ENCODE measurements at regions not wholly inside any gene's neighbourhood (a gene's known extent, or its start where the extent isn't known, plus 50 kb on each side); places are given as distances from the start of the nearest gene placed in this dataset.

DNA sequence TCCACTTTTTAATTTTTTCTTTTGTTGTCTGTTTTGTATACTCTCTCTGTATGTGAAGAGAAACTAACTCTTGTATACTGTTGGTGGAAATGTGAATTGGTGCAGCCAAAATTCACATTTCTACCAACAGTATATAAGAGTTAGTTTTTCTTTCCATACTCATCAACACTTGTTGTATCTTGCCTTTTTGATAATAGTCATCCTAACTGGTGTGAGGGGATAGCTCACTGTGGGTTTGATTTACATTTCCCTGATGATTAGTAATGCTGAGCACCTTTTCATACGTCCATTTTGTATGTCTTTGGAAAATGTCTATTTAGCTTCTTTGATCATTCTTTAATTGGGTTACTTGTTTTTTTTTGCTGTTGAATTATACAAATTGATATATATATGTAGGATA lies 375.5 kb upstream of the IGFBP3 start:
- H3K4me3 ChIP-seq (ENCODE audit: insufficient read depth, low read depth, low read length) = no peak overlapping the region
- H3K23ac ChIP-seq (ENCODE audit: low read depth, low read length) = no peak overlapping the region
- ChIA-PET POLR2A (ENCODE audit: unreplicated experiment) (no interaction called here), CTCF (no interaction called here)
- H2AFZ ChIP-seq (replicated peaks; ENCODE audit: low read length, poor library complexity) = no peak overlapping the region
- DNase-seq (no peak), ATAC-seq (ENCODE audit: low read depth) (no peak)
- H3K18ac ChIP-seq (ENCODE audit: low read depth, low read length) = no peak overlapping the region
- no peak overlapping the region for H2BK15ac ChIP-seq (ENCODE audit: low read depth, low read length)
- no peak overlapping the region for H3K9ac ChIP-seq (ENCODE audit: low read depth, low read length)
- intact Hi-C loops (cut with micrococcal nuclease) (no loop called here), dilution Hi-C loops (cut with HindIII; ENCODE audit: low sequenced_read_pairs, unreplicated experiment) (no loop called here), in situ Hi-C loops (cut with MboI; ENCODE audit: low sequenced_read_pairs) (no loop called here)
- no peak overlapping the region for H4K8ac ChIP-seq (ENCODE audit: low read depth in 2 of 2, low read length in 2 of 2)
- no peak overlapping the region for H2BK20ac ChIP-seq (ENCODE audit: low read depth, low read length)
- no peaks in the 10 kb centered on the region for H3K79me1 ChIP-seq (ENCODE audit: low read depth in 1 of 2, low read length in 2 of 2)
- H4K5ac ChIP-seq (ENCODE audit: low read depth, low read length) = no peak overlapping the region
- no peak overlapping the region for H2AK5ac ChIP-seq (ENCODE audit: low read depth, low read length)
- H2AK9ac ChIP-seq (replicated peaks; ENCODE audit: low read depth, low read length, poor library complexity) = no peak overlapping the region
- no peak overlapping the region for H2BK5ac ChIP-seq (ENCODE audit: low read depth, low read length, poor library complexity, severe bottlenecking)
- TF ChIP-seq MAFK (IDR thresholded peaks at IDR 0.05; ENCODE audit: low read depth, low read length) (no peak), BHLHE40 (IDR thresholded peaks at IDR 0.05; ENCODE audit: low read depth, low read length) (no peak), CEBPB (IDR thresholded peaks at IDR 0.05; ENCODE audit: low read depth, low read length) (no peak), CHD1 (IDR thresholded peaks at IDR 0.05; ENCODE audit: low read depth, low read length) (no peak), POLR2A (IDR thresholded peaks at IDR 0.05; ENCODE audit: low read depth, low read length) (no peak), MAZ (IDR thresholded peaks at IDR 0.05; ENCODE audit: borderline replicate concordance, low read depth, low read length) (no peak), RCOR1 (IDR thresholded peaks at IDR 0.05; ENCODE audit: insufficient replicate concordance, low read length) (no peak), FOS (IDR thresholded peaks at IDR 0.05; ENCODE audit: low read depth, low read length) (no peak), SMC3 (IDR thresholded peaks at IDR 0.05; ENCODE audit: low read depth, low read length) (no peak), MXI1 (IDR thresholded peaks at IDR 0.05; ENCODE audit: borderline replicate concordance, low read depth, low read length) (no peak), RFX5 (IDR thresholded peaks at IDR 0.05; ENCODE audit: low read depth, low read length) (no peak), RAD21 (IDR thresholded peaks at IDR 0.05; ENCODE audit: low read length) (no peak)
- TF ChIP-seq, protein P1, sequence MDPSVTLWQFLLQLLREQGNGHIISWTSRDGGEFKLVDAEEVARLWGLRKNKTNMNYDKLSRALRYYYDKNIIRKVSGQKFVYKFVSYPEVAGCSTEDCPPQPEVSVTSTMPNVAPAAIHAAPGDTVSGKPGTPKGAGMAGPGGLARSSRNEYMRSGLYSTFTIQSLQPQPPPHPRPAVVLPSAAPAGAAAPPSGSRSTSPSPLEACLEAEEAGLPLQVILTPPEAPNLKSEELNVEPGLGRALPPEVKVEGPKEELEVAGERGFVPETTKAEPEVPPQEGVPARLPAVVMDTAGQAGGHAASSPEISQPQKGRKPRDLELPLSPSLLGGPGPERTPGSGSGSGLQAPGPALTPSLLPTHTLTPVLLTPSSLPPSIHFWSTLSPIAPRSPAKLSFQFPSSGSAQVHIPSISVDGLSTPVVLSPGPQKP (IDR thresholded peaks at IDR 0.05; ENCODE audit: borderline replicate concordance, low read depth, low read length) = no peak
- TF ChIP-seq, protein P2, sequence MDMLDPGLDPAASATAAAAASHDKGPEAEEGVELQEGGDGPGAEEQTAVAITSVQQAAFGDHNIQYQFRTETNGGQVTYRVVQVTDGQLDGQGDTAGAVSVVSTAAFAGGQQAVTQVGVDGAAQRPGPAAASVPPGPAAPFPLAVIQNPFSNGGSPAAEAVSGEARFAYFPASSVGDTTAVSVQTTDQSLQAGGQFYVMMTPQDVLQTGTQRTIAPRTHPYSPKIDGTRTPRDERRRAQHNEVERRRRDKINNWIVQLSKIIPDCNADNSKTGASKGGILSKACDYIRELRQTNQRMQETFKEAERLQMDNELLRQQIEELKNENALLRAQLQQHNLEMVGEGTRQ (IDR thresholded peaks at IDR 0.05; ENCODE audit: low read depth, low read length) = no peak
- peaks cover 4% of the 10 kb centered on the region; the same call in 1 of the 2 replicates for H3K9me1 ChIP-seq (ENCODE audit: insufficient read depth, low read length)
- no peaks in the 10 kb centered on the region for H4K20me1 ChIP-seq (ENCODE audit: insufficient read depth, low read length)
- H3K4me2 ChIP-seq (ENCODE audit: low read depth, low read length) = no peak overlapping the region
- no peak overlapping the region for H3K27ac ChIP-seq (ENCODE audit: insufficient read depth, low read length)
- no TSS peak for BruUV-seq (replicated peaks)
- no peak overlapping the region for H3K4ac ChIP-seq (ENCODE audit: low read depth, low read length)
- H2BK120ac ChIP-seq (ENCODE audit: low read depth, low read length) = no peak overlapping the region
- no peak overlapping the region for H4K91ac ChIP-seq (ENCODE audit: insufficient read depth, low read depth, low read length)
- H3K27me3 ChIP-seq (ENCODE audit: control insufficient read depth, insufficient read depth, low read length) = no peaks in the 10 kb centered on the region
- no peak overlapping the region for H3K56ac ChIP-seq (ENCODE audit: extremely low read depth, insufficient read depth, low read length)
- no CpG with 5 or more reads among the region's 1 CpG for WGBS, 2 experiments (ENCODE audit: extremely low coverage in 2 of 2, insufficient read length in 1 of 2)
- H3K9me3 ChIP-seq (ENCODE audit: control insufficient read depth, insufficient read depth, low read length) = no peaks in the 10 kb centered on the region
- peaks cover 3% of the 10 kb centered on the region for H3K4me1 ChIP-seq (ENCODE audit: control insufficient read depth, insufficient read depth, low read length)
- H3K36me3 ChIP-seq (ENCODE audit: control insufficient read depth, insufficient read depth, low read length) = no peaks in the 10 kb centered on the region
- H3K14ac ChIP-seq (replicated peaks; ENCODE audit: low read depth, low read length) = no peak overlapping the region

Measured in IMR-90 (cell line).